CD4-positive, alpha-beta T cell (primary cell): ENCODE measurements at regions not wholly inside any gene's neighbourhood (a gene's known extent, or its start where the extent isn't known, plus 50 kb on each side); places are given as distances from the start of the nearest gene placed in this dataset.

Experiments
- ATAC-seq: fragments of 200-7000 bp; cut with Tn5 transposase; one replicate; pipeline ENCODE4 v1.10.0; 2022; ENCODE audit warnings: mild to moderate bottlenecking; ENCODE audit not compliant: poor library complexity
- CTCF ChIA-PET: fragments of 350-600 bp; sonication (Branson Sonifier 250); formaldehyde crosslinking; loops from one replicate; lab custom pipeline; 2021; ENCODE audit warnings: antibody characterized with exemption, inconsistent platforms; lab: Charles Lee
- POLR2A ChIA-PET: fragments of 350-600 bp; sonication (Branson Sonifier 250); formaldehyde crosslinking; loops from one replicate; lab custom pipeline; 2021; ENCODE audit warnings: antibody characterized with exemption, inconsistent platforms; lab: Charles Lee
- DNase-seq, 14 experiments: peaks; one replicate each; pipeline ENCODE4 v3.0.0-alpha.2; 2013 to 2020; ENCODE audit warnings: mixed read lengths in 2 of 14
- H3K27ac ChIP-seq, 2 donors: one replicate each; pipeline versions ENCODE4 v1.5.1 to v1.7.0; 2013; ENCODE audit warnings: low read length in 2 of 2, low read depth in 1 of 2, mild to moderate bottlenecking in 1 of 2
- H3K27me3 ChIP-seq, 2 experiments: 1 replicate in 1 of 2; 2 replicates in 1 of 2; pipeline versions ENCODE4 v1.6.1 to v1.7.0; 2013; ENCODE audit warnings: low read length in 2 of 2, control low read depth in 1 of 2, mild to moderate bottlenecking in 1 of 2, moderate library complexity in 1 of 2; ENCODE audit not compliant: insufficient read depth in 2 of 2, control insufficient read depth in 1 of 2
- H3K36me3 ChIP-seq: one replicate; pipeline ENCODE4 v1.6.1; 2013; ENCODE audit warnings: low read length, control low read depth; ENCODE audit not compliant: insufficient read depth
- H3K4me1 ChIP-seq: one replicate; pipeline ENCODE4 v1.6.1; 2013; ENCODE audit warnings: low read length, control low read depth; ENCODE audit not compliant: insufficient read depth
- H3K4me3 ChIP-seq: one replicate; pipeline ENCODE4 v1.5.1; 2013; ENCODE audit warnings: mild to moderate bottlenecking, low read length, moderate library complexity
- H3K9me3 ChIP-seq, 2 experiments: 1 replicate in 1 of 2; 2 replicates in 1 of 2; pipeline versions ENCODE4 v1.6.1 to v1.7.0; 2013; ENCODE audit warnings: low read length in 2 of 2, mild to moderate bottlenecking in 2 of 2, control low read depth in 1 of 2, moderate library complexity in 1 of 2; ENCODE audit not compliant: control insufficient read depth in 1 of 2, insufficient read depth in 1 of 2
- H3K27ac Mint-ChIP-seq: one replicate; pipeline ENCODE4 v1.8.0; 2020; ENCODE audit warnings: mixed read lengths
- H3K27me3 Mint-ChIP-seq: one replicate; pipeline ENCODE4 v1.8.0; 2021; ENCODE audit warnings: mixed read lengths
- H3K36me3 Mint-ChIP-seq: one replicate; pipeline ENCODE4 v1.8.0; 2021; ENCODE audit warnings: low read depth, mixed read lengths
- H3K4me1 Mint-ChIP-seq: one replicate; pipeline ENCODE4 v1.8.0; 2021; ENCODE audit warnings: low read depth, mixed read lengths
- H3K4me3 Mint-ChIP-seq: one replicate; pipeline ENCODE4 v1.8.0; 2020; ENCODE audit warnings: mild to moderate bottlenecking, mixed read lengths
- H3K9me3 Mint-ChIP-seq: one replicate; pipeline ENCODE4 v1.8.0; 2020; ENCODE audit warnings: mixed read lengths
- CTCF ChIP-seq: fragments of 200-600 bp; IDR thresholded peaks from one replicate; pipeline ENCODE4 v1.8.0; 2022; ENCODE audit warnings: antibody characterized with exemption, mild to moderate bottlenecking
- intact Hi-C, 2 experiments: fragments of 100-400 bp; cut with DNase I in 1 of 2; cut with micrococcal nuclease in 1 of 2; formaldehyde crosslinking; loops; one replicate each; pipeline versions ENCODE4 v1.15.1 to v1.9.0; 2023 to 2025; cut with DNase I, micrococcal nuclease

- intact Hi-C loops, result no loop called here
These were observed 158.6 kb upstream of the SLC10A2 start for GRCh38 chr13:103224804-103225203.

GRCh38 chr13:103222683-103223082, 156.5 kb upstream of the SLC10A2 start:
- H3K27me3 Mint-ChIP-seq, result no peaks in the 10 kb centered on the region
- no peak overlapping the region for H3K27ac ChIP-seq
- CTCF ChIA-PET, result no interaction called here

More at GRCh38 chr13:103224804-103225203, 158.6 kb upstream of the SLC10A2 start:
- Mint-ChIP-seq H3K4me1 (no peaks in the 10 kb centered on the region), H3K9me3 (peaks cover 3% of the 10 kb centered on the region), H3K36me3 (no peaks in the 10 kb centered on the region), H3K27ac (no peak overlapping the region), H3K27me3 (no peaks in the 10 kb centered on the region), H3K4me3 (no peak overlapping the region)
- Histone ChIP-seq H3K4me1 (no peaks in the 10 kb centered on the region), H3K9me3 (no peaks in the 10 kb centered on the region), H3K27me3 (no peaks in the 10 kb centered on the region), H3K27ac (no peak overlapping the region), H3K36me3 (no peaks in the 10 kb centered on the region), H3K4me3 (no peak overlapping the region)
- DNase-seq (no peak), ATAC-seq (no peak)
- ChIA-PET CTCF (no interaction called here), POLR2A (no interaction called here)
- TF ChIP-seq CTCF, result no peak

GRCh38 chr13:103218253-103218652, 152.0 kb upstream of the SLC10A2 start:
- ChIA-PET POLR2A (no interaction called here), CTCF (no interaction called here)
- intact Hi-C loops, result no loop called here
- no peaks in the 10 kb centered on the region for H3K4me1 ChIP-seq
- Mint-ChIP-seq H3K9me3 (no peaks in the 10 kb centered on the region), H3K27me3 (no peaks in the 10 kb centered on the region), H3K27ac (no peak overlapping the region), H3K36me3 (no peaks in the 10 kb centered on the region), H3K4me1 (no peaks in the 10 kb centered on the region), H3K4me3 (no peak overlapping the region)
- ATAC-seq, result no peak
- no peaks in the 10 kb centered on the region for H3K9me3 ChIP-seq
- no peak overlapping the region for H3K27ac ChIP-seq
- no peak overlapping the region for H3K4me3 ChIP-seq
- no peaks in the 10 kb centered on the region for H3K27me3 ChIP-seq
- TF ChIP-seq CTCF, result no peak
- DNase-seq, result no peak
- H3K36me3 ChIP-seq, result no peaks in the 10 kb centered on the region

More at GRCh38 chr13:103222683-103223082, 156.5 kb upstream of the SLC10A2 start:
- H3K27me3 ChIP-seq, result no peaks in the 10 kb centered on the region
- Mint-ChIP-seq H3K4me1 (no peaks in the 10 kb centered on the region), H3K27ac (no peak overlapping the region), H3K36me3 (no peaks in the 10 kb centered on the region), H3K4me3 (no peak overlapping the region), H3K9me3 (peaks cover 3% of the 10 kb centered on the region)
- POLR2A ChIA-PET, result no interaction called here
- no peak for TF ChIP-seq CTCF
- no peak overlapping the region for H3K4me3 ChIP-seq
- H3K9me3 ChIP-seq, result no peaks in the 10 kb centered on the region
- ATAC-seq (no peak), DNase-seq (no peak)
- H3K36me3 ChIP-seq, result no peaks in the 10 kb centered on the region
- H3K4me1 ChIP-seq, result no peaks in the 10 kb centered on the region
- intact Hi-C loops, result no loop called here
